ENCODE measurements at regions not wholly inside any gene's neighbourhood (a gene's known extent, or its start where the extent isn't known, plus 50 kb on each side); places are given as distances from the start of the nearest gene placed in this dataset.
A peak's percentile ranks its signal among the peaks of the same experiment; 100 is the strongest.
"Not testable (repeated sequence)": the region's sequence is repeated elsewhere in the genome, so short reads cannot be mapped to it uniquely, and the experiment has no call there.

DNA sequence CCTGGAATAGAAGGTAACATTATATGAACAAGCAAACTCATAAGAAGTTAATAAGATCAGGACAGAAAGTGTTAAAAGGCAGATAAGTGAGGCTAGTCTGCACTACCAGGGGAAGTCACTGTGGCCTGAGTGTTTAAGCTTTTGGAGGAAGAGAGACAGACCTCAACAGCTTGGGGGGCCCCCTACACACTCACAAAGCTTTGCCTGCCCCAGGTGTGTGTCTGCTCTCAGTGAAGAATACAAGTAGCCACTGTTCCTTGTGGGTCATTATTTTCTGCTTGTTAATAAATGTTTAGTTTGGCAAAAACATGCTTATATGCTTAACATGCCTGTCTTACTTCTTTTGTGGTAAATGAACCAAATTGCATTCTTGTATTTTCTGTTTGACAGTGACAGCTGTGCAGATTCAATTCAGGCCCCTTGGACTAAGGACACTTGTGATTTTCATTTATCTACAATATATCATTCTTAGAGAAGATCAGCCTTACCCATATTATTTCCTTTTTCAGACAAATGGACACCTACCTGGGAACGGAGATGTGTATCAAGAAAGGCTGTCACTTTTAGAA, 50.7 kb upstream of the C12orf71 start:
- DNase-seq = no peak

- DNase-seq = no peak
These were observed 58.1 kb upstream of the C12orf71 start for GRCh38 chr12:27140478-27140969.

DNA sequence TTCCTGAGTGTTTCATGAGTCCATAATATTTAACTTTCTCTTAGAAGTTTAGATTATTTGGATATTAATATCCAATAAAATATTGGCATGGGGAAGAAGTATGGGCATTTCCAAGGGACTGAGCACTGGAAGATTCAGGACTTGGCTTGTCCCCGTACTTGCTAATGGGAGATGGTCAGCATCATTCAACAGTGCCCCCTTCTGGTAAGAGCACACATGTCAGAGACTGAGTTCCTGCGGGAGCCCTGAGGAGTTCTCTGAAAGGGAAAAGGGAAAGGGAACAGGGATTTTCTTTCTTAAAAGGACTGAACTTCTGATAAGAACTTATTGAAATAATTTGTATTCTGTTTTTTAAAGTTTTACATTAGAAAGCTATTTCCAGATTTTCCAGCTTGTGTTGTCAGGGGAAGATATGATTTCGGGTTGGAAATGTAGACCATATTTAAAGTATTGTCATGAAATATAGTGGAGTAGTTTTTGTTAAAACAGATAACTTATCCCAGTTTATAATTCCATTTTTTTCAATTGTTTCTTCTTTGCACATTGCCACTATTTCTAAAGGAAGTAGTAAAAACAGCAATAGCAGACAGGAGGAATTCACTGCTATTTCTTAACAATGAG, 59.8 kb upstream of the C12orf71 start:
- peak; percentile 69 for DNase-seq

GRCh38 chr12:27143256-27144069, 61.1 kb upstream of the C12orf71 start:
- no peak for DNase-seq

- not testable (repeated sequence) for DNase-seq
These were observed 63.3 kb upstream of the C12orf71 start for GRCh38 chr12:27145725-27146124.

DNA sequence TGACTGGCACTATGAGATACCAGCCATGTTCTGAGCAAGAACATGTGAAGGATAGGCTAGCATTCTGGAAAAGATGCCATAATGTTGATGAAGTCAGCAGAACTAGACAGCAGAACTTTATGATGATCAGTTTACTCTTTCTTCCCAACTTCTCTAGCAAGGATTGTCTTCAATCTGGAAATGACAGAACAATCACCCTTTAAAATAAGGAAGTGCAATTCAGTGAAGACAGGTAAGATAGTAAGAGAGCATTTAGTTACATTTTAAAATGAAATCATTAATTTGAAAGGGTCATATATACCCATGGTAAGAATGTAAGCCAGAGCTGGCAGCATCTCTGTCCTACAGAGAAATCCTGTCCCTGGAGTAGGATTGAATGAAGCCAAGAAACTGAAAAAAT, 66.0 kb upstream of the C12orf71 start:
- no peak for DNase-seq

DNA sequence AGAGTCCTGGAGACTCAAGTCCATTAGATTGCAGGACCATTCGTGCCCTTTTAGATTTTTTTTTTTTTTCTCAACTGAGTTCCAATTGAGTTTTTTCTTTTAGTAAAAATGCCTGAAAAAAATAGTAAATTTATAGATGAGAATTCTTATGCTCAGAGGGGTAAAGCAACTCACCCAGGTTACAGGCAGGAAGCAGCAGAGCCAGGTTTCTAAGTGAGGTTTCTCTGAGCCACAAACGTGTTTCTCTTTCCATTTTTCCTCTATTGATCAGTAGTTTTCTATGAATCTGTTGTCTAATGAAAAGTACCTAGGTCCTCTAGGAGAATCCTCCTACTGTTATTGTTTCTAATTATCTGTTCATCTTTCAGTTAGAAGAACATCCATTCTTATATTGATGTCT, 66.4 kb upstream of the C12orf71 start:
- no peak for DNase-seq

DNA sequence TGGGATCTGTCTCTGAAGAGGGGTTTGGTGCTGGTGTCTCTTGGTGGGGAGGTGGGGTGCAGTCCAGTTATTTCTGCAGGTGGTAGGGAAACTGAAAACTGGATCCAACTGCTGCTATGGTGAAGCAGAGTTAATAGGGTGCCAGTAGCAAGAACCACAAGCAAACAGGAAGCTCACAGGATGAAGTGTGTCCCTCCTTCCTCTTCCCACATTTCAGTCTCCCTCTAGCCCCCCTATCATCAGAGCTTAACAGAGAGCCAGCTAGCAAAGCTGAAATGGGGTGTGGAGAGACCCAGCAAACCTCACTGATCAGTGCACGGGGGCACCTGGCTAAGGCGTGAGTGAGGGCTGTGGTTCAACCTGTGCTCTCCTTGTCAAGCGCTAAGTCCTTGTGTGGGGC, 69.1 kb upstream of the C12orf71 start:
- DNase-seq = no peak

DNA sequence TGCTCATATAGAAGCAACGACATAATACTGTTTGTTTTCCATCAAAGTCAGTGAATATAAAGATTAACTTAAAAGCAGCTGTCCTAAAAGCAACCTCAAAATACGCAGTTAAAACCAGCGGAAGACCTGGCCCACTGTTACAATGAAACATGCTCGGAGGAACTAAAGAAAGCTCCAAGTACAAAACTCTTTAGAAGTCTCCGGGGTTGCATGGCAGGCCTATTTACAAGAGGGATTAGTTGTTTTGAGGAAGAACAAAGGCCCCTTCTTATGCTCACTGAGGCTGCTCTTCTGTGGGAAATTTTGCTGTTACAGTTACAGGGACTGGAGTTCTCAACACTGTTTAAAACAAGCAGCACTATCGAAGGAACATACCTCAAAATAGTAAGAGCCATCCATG, 75.9 kb upstream of the C12orf71 start:
- DNase-seq = no peak

DNA sequence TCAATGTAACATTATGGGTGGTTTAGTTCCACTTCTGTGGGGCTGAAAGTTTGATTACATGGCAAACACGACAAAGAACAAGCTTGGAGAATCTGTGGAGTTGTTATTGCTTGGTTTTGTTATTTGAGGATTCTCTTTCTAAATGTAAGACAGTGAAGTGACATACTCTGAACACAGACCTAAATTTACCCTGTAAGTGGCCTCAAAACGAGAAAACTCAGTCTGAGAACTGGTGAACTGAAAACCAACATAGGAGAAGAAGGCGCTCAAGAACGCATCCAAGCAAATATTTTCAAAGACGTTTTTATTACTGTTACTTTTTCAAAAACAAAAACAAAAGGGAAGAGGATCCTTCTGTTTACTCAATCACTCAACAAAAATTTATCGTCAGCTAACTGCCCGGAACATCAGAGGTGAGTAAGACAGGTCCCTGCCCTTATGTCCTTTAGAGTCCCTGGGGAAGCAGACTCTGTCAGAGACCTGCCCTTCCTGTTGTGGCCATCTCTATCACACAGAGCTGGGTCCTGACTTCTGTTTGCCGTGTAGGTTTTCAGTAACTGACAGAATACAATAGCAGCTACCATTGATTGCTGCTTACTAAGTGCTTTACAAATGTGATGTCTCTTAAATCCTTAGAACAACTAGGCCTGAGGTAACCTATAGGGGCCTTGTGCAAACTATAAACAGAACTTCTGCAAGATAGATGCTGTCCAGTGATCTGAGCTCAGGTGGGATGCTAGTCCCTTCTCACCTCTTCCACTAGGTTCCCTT, 79.3 kb upstream of the C12orf71 start:
- no peak for DNase-seq

- no peak for DNase-seq
These were observed 79.8 kb upstream of the C12orf71 start for GRCh38 chr12:27162229-27162537.

DNA sequence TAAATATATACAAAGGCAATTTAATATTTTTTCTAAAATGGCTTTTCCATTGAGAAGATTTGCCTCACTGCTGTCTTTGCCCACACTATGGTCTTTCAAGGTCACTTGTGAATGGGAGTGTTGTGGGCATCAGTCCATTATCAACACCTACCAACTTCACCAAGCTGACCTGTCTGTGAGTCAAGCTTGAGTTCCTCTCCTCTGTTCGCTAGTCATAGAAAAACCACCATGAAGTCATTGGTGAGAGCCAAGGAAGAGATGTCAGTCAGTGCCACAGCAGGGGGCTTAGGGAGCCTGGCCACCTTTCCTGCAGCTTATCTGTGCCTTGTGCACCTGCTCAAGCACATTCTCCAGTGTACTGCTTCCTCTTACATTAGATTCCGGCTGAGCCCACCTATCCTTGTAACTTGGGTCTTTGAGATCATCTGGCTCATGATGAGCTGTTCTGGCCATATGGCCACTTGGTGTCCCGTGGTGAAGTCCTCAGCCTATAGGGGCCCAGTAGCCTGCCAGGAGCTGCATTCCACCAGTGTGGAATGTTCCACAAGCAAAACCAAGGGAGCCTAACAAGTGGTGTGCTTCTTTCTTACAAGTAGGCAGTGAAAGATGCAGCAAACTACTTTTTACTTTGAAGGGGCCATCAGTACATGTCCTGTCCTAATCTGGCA, 80.8 kb upstream of the C12orf71 start:
- no peak for DNase-seq

GRCh38 chr12:27163894-27164293, 80.2 kb upstream of the STK38L start:
- no peak for DNase-seq

DNA sequence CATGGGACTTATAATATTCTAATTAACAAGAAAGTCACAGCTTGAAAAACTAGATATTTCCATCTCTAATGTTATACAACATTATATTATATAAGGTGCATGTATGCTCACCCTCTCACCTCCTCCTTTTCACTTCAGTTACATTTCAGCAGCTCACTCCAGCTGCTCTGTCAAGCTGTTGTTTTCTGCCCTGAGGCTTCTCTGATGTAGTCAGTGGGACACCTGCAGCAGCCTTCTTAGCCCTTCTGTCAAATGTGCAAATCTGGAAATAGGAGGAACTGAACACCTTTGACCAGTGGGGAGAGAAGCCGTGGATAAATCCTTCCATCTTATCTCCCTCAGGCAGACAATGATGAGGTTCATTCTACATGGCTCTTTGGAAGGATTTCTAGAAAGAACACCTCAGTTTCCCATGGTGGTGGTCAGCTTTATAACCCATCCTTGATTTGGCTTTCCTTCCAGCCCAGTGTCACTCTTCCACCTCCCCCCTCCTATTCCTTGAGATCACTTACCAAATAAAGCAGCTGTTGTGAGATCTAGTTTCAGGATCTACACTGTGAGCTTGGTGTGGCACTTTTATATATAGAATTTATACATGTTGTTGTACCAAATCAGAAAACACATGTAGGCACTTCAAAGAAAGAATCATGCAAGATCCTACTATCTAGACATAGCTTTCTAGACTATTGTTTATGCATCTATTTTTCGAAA, 79.6 kb upstream of the STK38L start:
- DNase-seq = no peak

- not testable (repeated sequence) for DNase-seq
These were observed 78.1 kb upstream of the STK38L start for GRCh38 chr12:27165958-27166357.

DNA sequence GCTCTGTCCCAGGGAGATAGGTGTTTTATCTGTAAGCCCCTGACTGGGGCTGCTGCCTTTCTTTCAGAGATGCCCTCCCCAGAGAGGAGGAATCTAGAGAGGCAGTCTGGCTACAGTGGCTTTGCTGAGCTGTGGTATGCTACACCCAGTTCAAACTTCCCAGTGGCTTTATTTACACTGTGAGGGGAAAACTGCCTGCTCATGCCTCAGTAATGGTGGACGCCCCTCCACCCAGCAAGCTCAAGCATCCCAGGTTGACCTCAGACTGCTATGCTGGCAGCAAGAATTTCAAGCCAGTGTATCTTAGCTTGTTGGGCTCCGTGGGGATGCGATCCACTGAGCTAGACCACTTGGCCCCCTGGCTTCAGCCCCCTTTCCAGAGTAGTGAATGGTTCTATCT, 72.6 kb upstream of the STK38L start:
- not testable (repeated sequence) for DNase-seq

GRCh38 chr12:27176765-27177164, 67.3 kb upstream of the STK38L start:
- peak; percentile 63 for DNase-seq

GRCh38 chr12:27177706-27178105, 66.4 kb upstream of the STK38L start:
- peak; percentile 34 for DNase-seq

DNA sequence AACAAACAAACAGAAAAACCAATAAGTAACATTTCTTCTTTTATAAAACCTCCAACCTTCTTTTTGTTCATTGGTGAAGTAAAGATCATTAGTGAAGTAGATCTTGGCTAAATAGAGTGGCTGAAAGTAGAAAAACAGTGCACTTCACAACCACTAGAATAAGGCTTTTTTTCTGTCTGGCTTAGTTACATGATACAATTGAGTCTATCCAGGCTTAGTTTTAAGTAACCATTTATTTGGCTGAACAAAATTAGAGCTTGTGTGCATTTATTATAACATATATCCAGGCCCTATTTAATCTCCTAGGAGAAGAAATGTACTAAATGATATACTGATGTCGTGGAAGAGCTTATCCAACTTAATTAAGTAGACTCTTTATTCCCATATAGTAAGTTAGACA, 65.8 kb upstream of the STK38L start:
- DNase-seq = no peak

GRCh38 chr12:27178723-27179399, 65.2 kb upstream of the STK38L start:
- peak; percentile 50 for DNase-seq

DNA sequence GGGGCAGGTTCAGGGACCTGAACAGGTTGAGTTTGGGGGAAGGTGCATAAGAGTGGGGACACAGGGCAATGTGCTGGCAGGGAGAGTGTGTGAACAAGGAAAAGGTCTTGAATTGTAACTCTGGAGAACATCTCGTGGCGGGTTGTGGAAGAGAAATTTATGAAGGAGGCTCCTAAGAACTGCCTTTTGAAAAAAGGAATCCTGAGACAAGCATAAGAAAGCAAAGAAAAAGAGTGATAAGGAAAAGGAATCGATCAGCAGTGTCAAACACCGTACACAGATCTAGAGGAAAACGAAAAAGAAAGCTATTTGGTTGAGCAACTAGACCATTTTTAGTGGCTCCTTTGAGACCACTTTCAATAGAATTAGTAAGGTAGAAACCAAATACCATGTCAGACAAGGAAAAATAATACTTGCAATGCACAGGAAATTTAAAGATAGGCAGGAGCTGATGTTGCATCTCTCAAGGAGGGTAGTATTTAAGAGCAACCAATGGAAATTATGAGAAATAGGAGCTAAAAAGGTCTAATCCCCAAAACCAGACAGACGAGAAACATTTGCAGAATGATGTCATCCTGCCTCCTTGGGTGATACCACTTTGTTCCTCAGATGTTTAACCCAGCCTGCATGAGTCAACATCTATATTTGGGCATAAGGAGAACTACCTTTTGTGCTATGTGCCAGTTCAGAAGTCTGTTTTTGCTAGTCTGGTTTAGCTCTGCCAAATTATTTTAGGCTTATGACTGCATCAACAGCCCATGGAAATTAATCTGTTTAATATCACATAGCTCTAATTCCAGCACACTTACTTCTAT, 64.5 kb upstream of the STK38L start:
- DNase-seq = peak; percentile 90
